Osteoblast (primary cell): ENCODE measurements at regions not wholly inside any gene's neighbourhood (a gene's known extent, or its start where the extent isn't known, plus 50 kb on each side); places are given as distances from the start of the nearest gene placed in this dataset.
"Not testable (repeated sequence)": the region's sequence is repeated elsewhere in the genome, so short reads cannot be mapped to it uniquely, and the experiment has no call there.

Experiments used
- DNase-seq: peaks from one replicate; pipeline ENCODE4 v3.0.0; 2011; ENCODE audit warnings: low spot score, mixed read lengths; ENCODE audit not compliant: insufficient read length; ENCODE audit errors: missing footprints
- H2AFZ ChIP-seq: 2 replicates; pipeline ENCODE4 v1.6.0; 2011; ENCODE audit warnings: mild to moderate bottlenecking, low read length
- H3K27ac ChIP-seq: 2 replicates; pipeline ENCODE4 v1.5.1; 2011; ENCODE audit warnings: mild to moderate bottlenecking, low read depth, low read length, moderate library complexity
- H3K27me3 ChIP-seq: 2 replicates; pipeline ENCODE4 v1.6.0; 2012; ENCODE audit warnings: mild to moderate bottlenecking, control low read depth, inconsistent platforms, low read length, moderate library complexity; ENCODE audit not compliant: insufficient read depth
- H3K36me3 ChIP-seq: 2 replicates; pipeline ENCODE4 v1.5.1; 2011; ENCODE audit warnings: mild to moderate bottlenecking, low read length, control low read depth, moderate library complexity; ENCODE audit not compliant: insufficient read depth
- H3K4me1 ChIP-seq: 2 replicates; pipeline ENCODE4 v1.5.1; 2011; ENCODE audit warnings: mild to moderate bottlenecking, low read length, control low read depth, moderate library complexity; ENCODE audit not compliant: insufficient read depth
- H3K4me2 ChIP-seq: 2 replicates; pipeline ENCODE4 v1.6.0; 2011; ENCODE audit warnings: mild to moderate bottlenecking, low read length; ENCODE audit not compliant: insufficient read depth
- H3K4me3 ChIP-seq: fragments of 200-600 bp; sonication (generic); 3 replicates; pipeline ENCODE4 v1.5.1; 2012; ENCODE audit warnings: mild to moderate bottlenecking, low read length, inconsistent platforms; ENCODE audit not compliant: insufficient read depth
- H3K79me2 ChIP-seq: 2 replicates; pipeline ENCODE4 v1.6.0; 2012; ENCODE audit warnings: mild to moderate bottlenecking, low read length, control low read depth, inconsistent platforms; ENCODE audit not compliant: insufficient read depth
- H3K9me3 ChIP-seq: 2 replicates; pipeline ENCODE4 v1.5.1; 2011; ENCODE audit warnings: low read depth, low read length, control low read depth
- H4K20me1 ChIP-seq: 2 replicates; pipeline ENCODE4 v1.6.0; 2012; ENCODE audit warnings: mild to moderate bottlenecking, low read length, control low read depth; ENCODE audit not compliant: insufficient read depth
- TF ChIP-seq, protein P1 (sequence below): IDR thresholded peaks from 2 replicates; pipeline ENCODE4 v1.5.1; 2011; ENCODE audit warnings: mild to moderate bottlenecking, low read depth, low read length, moderate library complexity; ENCODE audit errors: extremely low read depth

DNA sequence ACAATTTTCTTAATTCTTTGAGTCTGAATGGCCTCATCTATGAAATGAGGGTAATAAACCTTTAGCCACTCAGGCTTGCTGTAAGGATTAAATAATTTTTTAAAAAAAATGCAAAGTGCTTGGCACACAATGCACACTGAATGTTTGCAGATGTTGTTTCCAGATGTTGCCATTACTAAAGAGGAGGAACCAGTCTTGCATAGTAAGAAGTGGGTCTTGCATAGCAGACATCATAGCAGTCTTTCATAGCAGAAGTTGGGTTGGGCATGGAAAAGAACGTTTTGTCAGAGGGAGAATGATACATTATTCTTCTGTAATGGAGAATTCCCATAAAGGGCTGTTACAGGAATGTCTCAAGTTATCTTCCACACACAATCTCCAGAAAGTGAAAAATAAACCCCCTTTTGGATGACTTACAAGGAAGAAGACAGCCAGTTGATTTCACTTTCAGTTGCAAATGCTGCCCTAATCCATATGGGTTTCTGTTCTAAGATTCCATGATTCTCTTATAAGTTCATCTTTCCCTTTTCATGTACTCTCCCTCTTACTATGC, 327.7 kb downstream of the SUCLG1 start:
- Histone ChIP-seq H3K4me2 (no peak overlapping the region), H3K36me3 (no peaks in the 10 kb centered on the region), H3K79me2 (no peaks in the 10 kb centered on the region), H2AFZ (no peak overlapping the region), H3K27me3 (no peaks in the 10 kb centered on the region), H3K4me1 (no peaks in the 10 kb centered on the region), H3K27ac (no peak overlapping the region), H3K4me3 (no peak overlapping the region), H4K20me1 (no peaks in the 10 kb centered on the region), H3K9me3 (no peaks in the 10 kb centered on the region)
- DNase-seq, result no peak
- TF ChIP-seq, protein P1, sequence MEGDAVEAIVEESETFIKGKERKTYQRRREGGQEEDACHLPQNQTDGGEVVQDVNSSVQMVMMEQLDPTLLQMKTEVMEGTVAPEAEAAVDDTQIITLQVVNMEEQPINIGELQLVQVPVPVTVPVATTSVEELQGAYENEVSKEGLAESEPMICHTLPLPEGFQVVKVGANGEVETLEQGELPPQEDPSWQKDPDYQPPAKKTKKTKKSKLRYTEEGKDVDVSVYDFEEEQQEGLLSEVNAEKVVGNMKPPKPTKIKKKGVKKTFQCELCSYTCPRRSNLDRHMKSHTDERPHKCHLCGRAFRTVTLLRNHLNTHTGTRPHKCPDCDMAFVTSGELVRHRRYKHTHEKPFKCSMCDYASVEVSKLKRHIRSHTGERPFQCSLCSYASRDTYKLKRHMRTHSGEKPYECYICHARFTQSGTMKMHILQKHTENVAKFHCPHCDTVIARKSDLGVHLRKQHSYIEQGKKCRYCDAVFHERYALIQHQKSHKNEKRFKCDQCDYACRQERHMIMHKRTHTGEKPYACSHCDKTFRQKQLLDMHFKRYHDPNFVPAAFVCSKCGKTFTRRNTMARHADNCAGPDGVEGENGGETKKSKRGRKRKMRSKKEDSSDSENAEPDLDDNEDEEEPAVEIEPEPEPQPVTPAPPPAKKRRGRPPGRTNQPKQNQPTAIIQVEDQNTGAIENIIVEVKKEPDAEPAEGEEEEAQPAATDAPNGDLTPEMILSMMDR, result no peak

DNA sequence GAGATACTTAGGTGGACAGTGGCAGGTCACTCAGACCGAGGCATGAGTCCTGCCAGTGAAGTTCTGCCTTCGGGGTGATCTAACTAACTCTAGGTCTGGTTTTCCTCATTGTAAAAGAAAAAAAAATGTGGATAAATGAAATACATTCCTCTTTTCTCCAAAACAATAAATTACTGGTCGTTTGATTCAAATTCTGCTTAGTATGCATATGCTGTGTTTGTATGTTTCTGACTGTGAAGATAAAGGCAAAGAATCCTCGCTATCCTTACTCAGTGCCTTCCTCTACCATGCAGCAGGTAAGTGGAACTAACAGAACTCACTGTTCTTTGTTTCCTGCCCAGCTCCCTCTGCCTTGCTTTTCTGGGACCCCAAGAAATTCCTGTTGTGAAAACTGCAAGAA, 330.1 kb downstream of the SUCLG1 start:
- DNase-seq, result no peak
- Histone ChIP-seq H3K36me3 (no peaks in the 10 kb centered on the region), H2AFZ (no peak overlapping the region), H3K4me1 (no peaks in the 10 kb centered on the region), H3K27ac (no peak overlapping the region), H3K4me3 (no peak overlapping the region), H3K27me3 (no peaks in the 10 kb centered on the region), H4K20me1 (no peaks in the 10 kb centered on the region), H3K9me3 (no peaks in the 10 kb centered on the region), H3K4me2 (no peak overlapping the region), H3K79me2 (no peaks in the 10 kb centered on the region)
- TF ChIP-seq, protein P1, result no peak

DNA sequence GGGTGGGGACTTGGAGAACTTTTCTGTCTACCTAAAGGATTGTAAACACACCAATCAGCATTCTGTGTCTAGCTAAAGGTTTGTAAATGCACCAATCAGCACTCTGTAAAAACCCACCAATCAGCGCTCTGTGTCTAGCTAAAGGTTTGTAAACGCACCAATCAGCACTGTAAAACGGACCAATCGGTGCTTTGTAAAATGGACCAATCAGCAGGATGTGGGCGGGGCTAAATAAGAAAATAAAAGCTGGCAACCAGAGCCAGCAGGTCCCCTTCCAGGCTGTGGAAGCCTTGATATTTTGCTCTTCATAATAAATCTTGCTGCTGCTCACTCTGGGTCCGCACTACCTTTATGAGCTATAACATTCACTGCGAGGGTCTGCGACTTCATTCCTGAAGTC, 331.3 kb downstream of the SUCLG1 start:
- not testable (repeated sequence) for H3K27me3 ChIP-seq, H3K4me1 ChIP-seq, DNase-seq, H4K20me1 ChIP-seq, H3K36me3 ChIP-seq, H2AFZ ChIP-seq, H3K4me2 ChIP-seq, H3K79me2 ChIP-seq, H3K9me3 ChIP-seq, H3K27ac ChIP-seq, H3K4me3 ChIP-seq

DNA sequence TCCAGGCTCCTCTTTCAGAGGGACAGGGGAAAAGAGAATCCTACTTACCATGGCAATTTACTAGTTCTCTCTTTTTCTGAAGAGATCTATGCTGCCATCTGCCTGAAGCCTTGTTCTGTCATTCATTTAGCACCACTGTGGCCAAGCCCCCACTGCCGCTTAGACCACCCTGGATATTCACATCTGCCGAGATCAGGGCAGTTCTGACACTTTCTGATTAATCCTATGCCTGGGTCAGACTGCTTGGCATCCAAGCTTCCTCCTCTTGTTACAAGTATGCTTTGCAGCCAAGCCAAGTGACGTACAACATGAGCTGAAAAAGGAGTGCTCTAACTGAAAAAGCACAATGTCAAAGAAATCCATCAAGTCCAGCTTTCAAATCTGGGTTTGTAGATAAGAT, 332.6 kb downstream of the SUCLG1 start:
- no peaks in the 10 kb centered on the region for H3K79me2 ChIP-seq
- H3K27ac ChIP-seq, result no peak overlapping the region
- DNase-seq, result no peak
- H3K4me2 ChIP-seq, result no peak overlapping the region
- H3K27me3 ChIP-seq, result no peaks in the 10 kb centered on the region
- H3K9me3 ChIP-seq, result no peaks in the 10 kb centered on the region
- no peaks in the 10 kb centered on the region for H3K36me3 ChIP-seq
- TF ChIP-seq, protein P1, result no peak
- no peak overlapping the region for H2AFZ ChIP-seq
- no peak overlapping the region for H3K4me3 ChIP-seq
- H4K20me1 ChIP-seq, result no peaks in the 10 kb centered on the region
- H3K4me1 ChIP-seq, result no peaks in the 10 kb centered on the region
